Activated naive CD4-positive, alpha-beta T cell treated with anti-CD3 and anti-CD28 coated beads, Interleukin-2, amount 10 ng/mL, durations not matched to agents 7 days and 5 days (primary cell): ENCODE measurements at regions not wholly inside any gene's neighbourhood (a gene's known extent, or its start where the extent isn't known, plus 50 kb on each side); places are given as distances from the start of the nearest gene placed in this dataset.
"Not testable (repeated sequence)": the region's sequence is repeated elsewhere in the genome, so short reads cannot be mapped to it uniquely, and the experiment has no call there.

Experiments used
- CTCF ChIA-PET: fragments of 350-600 bp; sonication (Branson Sonifier 250); formaldehyde crosslinking; loops from one replicate; lab custom pipeline; 2021; ENCODE audit warnings: antibody characterized with exemption; lab: Charles Lee
- DNase-seq: peaks from one replicate; pipeline ENCODE4 v3.0.0-alpha.2; 2020
- H3K27ac Mint-ChIP-seq: one replicate; pipeline ENCODE4 v1.8.0; 2021; ENCODE audit warnings: mild to moderate bottlenecking, moderate library complexity, mixed read lengths
- H3K27me3 Mint-ChIP-seq: one replicate; pipeline ENCODE4 v1.8.0; 2021; ENCODE audit warnings: mild to moderate bottlenecking, mixed read lengths
- H3K36me3 Mint-ChIP-seq: one replicate; pipeline ENCODE4 v1.8.0; 2021; ENCODE audit warnings: mixed read lengths
- H3K4me1 Mint-ChIP-seq: one replicate; pipeline ENCODE4 v1.8.0; 2021; ENCODE audit warnings: mixed read lengths
- H3K4me3 Mint-ChIP-seq: one replicate; pipeline ENCODE4 v1.8.0; 2021; ENCODE audit warnings: mild to moderate bottlenecking, moderate library complexity, mixed read lengths
- H3K9me3 Mint-ChIP-seq: one replicate; pipeline ENCODE4 v1.8.0; 2021; ENCODE audit warnings: mixed read lengths

GRCh38 chr9:68593760-68594159 lies 53.1 kb upstream of the TMEM252 start:
- not testable (repeated sequence) for H3K4me1 Mint-ChIP-seq, H3K27ac Mint-ChIP-seq, H3K27me3 Mint-ChIP-seq, H3K4me3 Mint-ChIP-seq, H3K36me3 Mint-ChIP-seq, DNase-seq, H3K9me3 Mint-ChIP-seq
- CTCF ChIA-PET, result interaction anchor here (0.7 to 1.5 kb wide), 3 partner anchors 13 to 34 kb away, joined by 3 read pairs; no protein-coding TSS in a partner anchor

- CTCF ChIA-PET, result no interaction called here
- Mint-ChIP-seq H3K4me3 (no peak overlapping the region), H3K36me3 (no peaks in the 10 kb centered on the region), H3K27me3 (no peaks in the 10 kb centered on the region), H3K9me3 (peaks cover 5% of the 10 kb centered on the region), H3K4me1 (no peaks in the 10 kb centered on the region), H3K27ac (no peak overlapping the region)
- DNase-seq, result no peak
Observed at GRCh38 chr9:68595868-68596267, 55.2 kb upstream of the TMEM252 start.

- Mint-ChIP-seq H3K4me3 (no peak overlapping the region), H3K9me3 (peaks cover 5% of the 10 kb centered on the region), H3K36me3 (no peaks in the 10 kb centered on the region), H3K27ac (no peak overlapping the region), H3K27me3 (no peaks in the 10 kb centered on the region), H3K4me1 (no peaks in the 10 kb centered on the region)
- CTCF ChIA-PET, result no interaction called here
- no peak for DNase-seq
Observed at GRCh38 chr9:68597362-68597997, 56.8 kb upstream of the TMEM252 start.

GRCh38 chr9:68599826-68600225 lies 59.1 kb upstream of the TMEM252 start:
- CTCF ChIA-PET, result no interaction called here
- Mint-ChIP-seq H3K27me3 (no peaks in the 10 kb centered on the region), H3K4me3 (no peak overlapping the region), H3K9me3 (peaks cover 3% of the 10 kb centered on the region), H3K27ac (no peak overlapping the region), H3K4me1 (no peaks in the 10 kb centered on the region), H3K36me3 (no peaks in the 10 kb centered on the region)
- DNase-seq, result no peak

GRCh38 chr9:68601081-68601480 lies 60.4 kb upstream of the TMEM252 start:
- H3K4me3 Mint-ChIP-seq, result no peak overlapping the region
- no peaks in the 10 kb centered on the region for H3K4me1 Mint-ChIP-seq
- CTCF ChIA-PET, result no interaction called here
- no peak for DNase-seq
- H3K27me3 Mint-ChIP-seq, result no peaks in the 10 kb centered on the region
- no peak overlapping the region for H3K27ac Mint-ChIP-seq
- no peaks in the 10 kb centered on the region for H3K9me3 Mint-ChIP-seq
- no peaks in the 10 kb centered on the region for H3K36me3 Mint-ChIP-seq

- no peak for DNase-seq
- CTCF ChIA-PET, result no interaction called here
- H3K27ac Mint-ChIP-seq, result no peak overlapping the region
Observed at GRCh38 chr9:68603371-68603770, 62.7 kb upstream of the TMEM252 start.

GRCh38 chr9:68608763-68609162 lies 68.1 kb upstream of the TMEM252 start:
- no peak overlapping the region for H3K4me3 Mint-ChIP-seq
- no peaks in the 10 kb centered on the region for H3K4me1 Mint-ChIP-seq
- DNase-seq, result no peak
- peaks cover 6% of the 10 kb centered on the region for H3K27me3 Mint-ChIP-seq
- CTCF ChIA-PET, result no interaction called here
- no peak overlapping the region for H3K27ac Mint-ChIP-seq
- H3K9me3 Mint-ChIP-seq, result no peaks in the 10 kb centered on the region
- H3K36me3 Mint-ChIP-seq, result no peaks in the 10 kb centered on the region

More at GRCh38 chr9:68603371-68603770, 62.7 kb upstream of the TMEM252 start:
- H3K27me3 Mint-ChIP-seq, result no peaks in the 10 kb centered on the region
- H3K36me3 Mint-ChIP-seq, result no peaks in the 10 kb centered on the region
- H3K4me1 Mint-ChIP-seq, result no peaks in the 10 kb centered on the region
- no peaks in the 10 kb centered on the region for H3K9me3 Mint-ChIP-seq
- no peak overlapping the region for H3K4me3 Mint-ChIP-seq

- CTCF ChIA-PET, result no interaction called here
- Mint-ChIP-seq H3K4me1 (no peaks in the 10 kb centered on the region), H3K36me3 (no peaks in the 10 kb centered on the region), H3K27me3 (peaks cover 6% of the 10 kb centered on the region), H3K4me3 (no peak overlapping the region), H3K27ac (no peak overlapping the region), H3K9me3 (no peaks in the 10 kb centered on the region)
- no peak for DNase-seq
Observed at GRCh38 chr9:68609901-68610415, 69.3 kb upstream of the TMEM252 start.

- Mint-ChIP-seq H3K9me3 (no peaks in the 10 kb centered on the region), H3K4me1 (no peaks in the 10 kb centered on the region), H3K27ac (no peak overlapping the region), H3K36me3 (no peaks in the 10 kb centered on the region), H3K4me3 (no peak overlapping the region), H3K27me3 (peaks cover 3% of the 10 kb centered on the region)
- CTCF ChIA-PET, result no interaction called here
- DNase-seq, result no peak
Observed at GRCh38 chr9:68614121-68614520, 73.4 kb upstream of the TMEM252 start.

- H3K27me3 Mint-ChIP-seq, H3K27ac Mint-ChIP-seq, H3K9me3 Mint-ChIP-seq, H3K4me3 Mint-ChIP-seq, H3K4me1 Mint-ChIP-seq, DNase-seq, CTCF ChIA-PET, H3K36me3 Mint-ChIP-seq: not testable (repeated sequence)
Observed at GRCh38 chr9:68617011-68617410, 76.3 kb upstream of the TMEM252 start.

- DNase-seq, result no peak
- Mint-ChIP-seq H3K9me3 (no peaks in the 10 kb centered on the region), H3K4me1 (no peaks in the 10 kb centered on the region), H3K27ac (no peak overlapping the region), H3K36me3 (no peaks in the 10 kb centered on the region), H3K27me3 (peaks cover 10% of the 10 kb centered on the region), H3K4me3 (no peak overlapping the region)
- CTCF ChIA-PET, result no interaction called here
Observed at GRCh38 chr9:68619072-68619471, 78.4 kb upstream of the TMEM252 start.

GRCh38 chr9:68619636-68620035 lies 79.0 kb upstream of the TMEM252 start:
- Mint-ChIP-seq H3K27ac (no peak overlapping the region), H3K4me3 (no peak overlapping the region), H3K4me1 (no peaks in the 10 kb centered on the region), H3K36me3 (no peaks in the 10 kb centered on the region), H3K9me3 (no peaks in the 10 kb centered on the region), H3K27me3 (peaks cover 10% of the 10 kb centered on the region)
- CTCF ChIA-PET, result no interaction called here
- no peak for DNase-seq

GRCh38 chr9:68625559-68625958 lies 79.5 kb upstream of the PIP5K1B start:
- peaks cover 10% of the 10 kb centered on the region for H3K27me3 Mint-ChIP-seq

GRCh38 chr9:68626526-68626925 lies 78.5 kb upstream of the PIP5K1B start:
- H3K36me3 Mint-ChIP-seq, result no peaks in the 10 kb centered on the region
- peaks cover 10% of the 10 kb centered on the region for H3K27me3 Mint-ChIP-seq
- no peak overlapping the region for H3K4me3 Mint-ChIP-seq
- no peak for DNase-seq
- CTCF ChIA-PET, result no interaction called here
- no peaks in the 10 kb centered on the region for H3K4me1 Mint-ChIP-seq
- H3K9me3 Mint-ChIP-seq, result no peaks in the 10 kb centered on the region
- no peak overlapping the region for H3K27ac Mint-ChIP-seq

More at GRCh38 chr9:68625559-68625958, 79.5 kb upstream of the PIP5K1B start:
- DNase-seq, result no peak
- Mint-ChIP-seq H3K9me3 (no peaks in the 10 kb centered on the region), H3K4me1 (no peaks in the 10 kb centered on the region), H3K4me3 (no peak overlapping the region), H3K36me3 (no peaks in the 10 kb centered on the region), H3K27ac (no peak overlapping the region)
- CTCF ChIA-PET, result no interaction called here

GRCh38 chr9:68627104-68627503 lies 77.9 kb upstream of the PIP5K1B start:
- H3K4me1 Mint-ChIP-seq, result no peaks in the 10 kb centered on the region
- CTCF ChIA-PET, result no interaction called here
- no peaks in the 10 kb centered on the region for H3K36me3 Mint-ChIP-seq
- H3K4me3 Mint-ChIP-seq, result no peak overlapping the region
- no peak for DNase-seq
- peaks cover 10% of the 10 kb centered on the region for H3K27me3 Mint-ChIP-seq
- no peak overlapping the region for H3K27ac Mint-ChIP-seq
- no peaks in the 10 kb centered on the region for H3K9me3 Mint-ChIP-seq
